Adipocyte (in vitro differentiated cells): ENCODE measurements at regions not wholly inside any gene's neighbourhood (a gene's known extent, or its start where the extent isn't known, plus 50 kb on each side); places are given as distances from the start of the nearest gene placed in this dataset.
"Not testable (repeated sequence)": the region's sequence is repeated elsewhere in the genome, so short reads cannot be mapped to it uniquely, and the experiment has no call there.

ENCODE experiments used
- DNase-seq: peaks from one replicate; pipeline ENCODE4 v3.0.0-alpha.2; 2015; ENCODE audit warnings: low read depth
- H3K27me3 ChIP-seq: replicated peaks from 2 replicates; pipeline ENCODE4 v1.7.0; 2013; ENCODE audit warnings: mild to moderate bottlenecking, low read length, moderate library complexity; ENCODE audit not compliant: control insufficient read depth, insufficient read depth
- H3K36me3 ChIP-seq: 2 replicates; pipeline ENCODE4 v1.7.0; 2013; ENCODE audit warnings: low read length, mild to moderate bottlenecking, moderate library complexity; ENCODE audit not compliant: control insufficient read depth, insufficient read depth, severe bottlenecking
- H3K4me1 ChIP-seq: 2 replicates; pipeline ENCODE4 v1.7.0; 2013; ENCODE audit warnings: mild to moderate bottlenecking, low read length, moderate library complexity; ENCODE audit not compliant: control insufficient read depth, insufficient read depth
- H3K4me3 ChIP-seq: 2 replicates; pipeline ENCODE4 v1.7.0; 2013; ENCODE audit warnings: mild to moderate bottlenecking, low read length, moderate library complexity
- H3K9ac ChIP-seq: 2 replicates; pipeline ENCODE4 v1.7.0; 2013; ENCODE audit warnings: mild to moderate bottlenecking, low read length, moderate library complexity
- H3K9me3 ChIP-seq: 2 replicates; pipeline ENCODE4 v1.7.0; 2013; ENCODE audit warnings: mild to moderate bottlenecking, low read length, moderate library complexity; ENCODE audit not compliant: control insufficient read depth

DNA sequence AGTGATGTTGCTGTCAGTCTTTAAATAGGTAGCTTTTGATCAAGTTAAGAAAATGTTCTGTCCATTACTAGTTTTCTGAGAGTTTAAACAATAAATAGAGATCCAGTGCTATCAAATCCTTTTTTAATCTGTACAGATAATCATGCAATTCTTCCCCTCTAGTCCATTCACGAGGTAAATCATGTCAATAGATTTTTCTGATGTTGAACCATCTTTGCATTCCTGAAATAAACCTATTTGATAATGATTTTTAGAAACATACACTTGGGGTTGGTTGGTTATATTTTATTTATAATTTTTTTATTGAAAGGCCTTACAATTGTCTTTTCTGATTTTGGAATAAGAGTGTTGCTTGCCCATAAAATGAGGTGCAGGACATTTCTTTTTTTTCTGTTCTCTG is 95.0 kb downstream of the FAM53A start:
- Histone ChIP-seq H3K9ac (no peak overlapping the region), H3K36me3 (no peaks in the 10 kb centered on the region), H3K4me1 (no peaks in the 10 kb centered on the region), H3K27me3 (peaks cover 3% of the 10 kb centered on the region), H3K4me3 (no peak overlapping the region), H3K9me3 (peaks cover 39% of the 10 kb centered on the region)
- no peak for DNase-seq

DNA sequence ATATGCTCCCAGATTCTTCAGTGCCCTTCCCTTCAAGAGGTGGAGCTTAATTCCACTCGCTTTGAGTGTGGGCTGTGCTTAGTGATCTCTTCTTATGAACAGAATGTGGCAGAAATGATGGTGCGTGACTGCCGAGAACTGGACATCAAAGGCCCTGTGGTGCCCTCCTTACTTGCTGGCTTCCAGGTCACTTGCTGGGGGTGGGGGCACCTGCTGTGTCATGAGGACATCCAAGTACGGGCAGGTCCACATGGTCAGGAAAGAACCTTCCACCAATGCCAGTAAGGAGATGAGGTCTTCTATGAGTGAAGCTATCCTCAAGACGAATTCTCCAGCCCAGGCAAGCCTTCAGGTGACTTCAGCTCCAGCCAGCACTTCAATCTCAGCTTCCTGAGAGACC is 95.8 kb downstream of the FAM53A start:
- H3K27me3 ChIP-seq: no peaks in the 10 kb centered on the region
- peaks cover 42% of the 10 kb centered on the region for H3K9me3 ChIP-seq
- H3K36me3 ChIP-seq: no peaks in the 10 kb centered on the region
- no peak for DNase-seq
- no peaks in the 10 kb centered on the region for H3K4me1 ChIP-seq
- no peak overlapping the region for H3K4me3 ChIP-seq
- no peak overlapping the region for H3K9ac ChIP-seq

DNA sequence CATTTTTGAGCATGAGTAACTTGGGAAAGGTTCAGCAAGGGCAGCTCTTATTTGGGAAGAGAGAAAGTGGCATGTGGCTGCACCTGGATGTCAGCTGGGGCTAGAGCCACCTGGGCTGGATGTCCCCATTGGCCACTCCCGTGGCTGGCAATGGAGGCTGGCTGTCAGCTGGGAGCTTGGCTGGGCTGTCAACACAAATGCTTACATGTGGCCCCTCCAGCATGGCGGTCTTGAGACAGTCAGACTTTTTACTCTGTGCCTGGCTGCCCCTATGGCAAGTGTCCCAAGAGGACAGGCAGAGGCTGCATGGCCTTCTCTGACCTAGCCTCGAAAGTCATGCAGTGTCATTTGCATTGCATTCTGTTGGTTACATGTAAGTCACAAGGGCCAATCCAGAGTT is 99.6 kb downstream of the FAM53A start:
- no peaks in the 10 kb centered on the region for H3K36me3 ChIP-seq
- H3K4me1 ChIP-seq: peaks cover 11% of the 10 kb centered on the region
- no peak overlapping the region for H3K4me3 ChIP-seq
- no peak for DNase-seq
- H3K9ac ChIP-seq: no peak overlapping the region
- peaks cover 22% of the 10 kb centered on the region for H3K9me3 ChIP-seq
- no peaks in the 10 kb centered on the region for H3K27me3 ChIP-seq

DNA sequence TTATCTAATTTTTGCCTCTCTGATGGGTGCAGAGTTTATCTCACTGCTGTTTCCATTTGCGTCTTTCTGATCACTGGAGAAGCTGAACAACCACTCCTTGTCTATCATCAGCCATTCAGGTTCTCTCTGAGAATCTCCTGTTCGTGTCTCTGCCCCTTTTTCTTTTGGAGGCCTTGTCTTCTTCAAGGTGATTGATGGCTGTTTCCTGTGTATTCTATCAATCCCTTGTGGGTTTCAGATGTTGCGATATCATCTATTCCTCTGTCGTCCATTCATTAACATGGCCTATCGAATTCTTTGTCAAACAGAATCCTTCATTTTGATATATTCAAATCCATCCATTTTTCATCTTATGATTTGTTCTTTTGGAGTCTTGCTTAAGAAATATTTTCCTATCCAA is 100.3 kb downstream of the FAM53A start:
- Histone ChIP-seq H3K4me1 (peaks cover 11% of the 10 kb centered on the region), H3K4me3 (no peak overlapping the region), H3K9me3 (peaks cover 16% of the 10 kb centered on the region), H3K9ac (no peak overlapping the region), H3K27me3 (no peaks in the 10 kb centered on the region), H3K36me3 (no peaks in the 10 kb centered on the region)
- DNase-seq: no peak

DNA sequence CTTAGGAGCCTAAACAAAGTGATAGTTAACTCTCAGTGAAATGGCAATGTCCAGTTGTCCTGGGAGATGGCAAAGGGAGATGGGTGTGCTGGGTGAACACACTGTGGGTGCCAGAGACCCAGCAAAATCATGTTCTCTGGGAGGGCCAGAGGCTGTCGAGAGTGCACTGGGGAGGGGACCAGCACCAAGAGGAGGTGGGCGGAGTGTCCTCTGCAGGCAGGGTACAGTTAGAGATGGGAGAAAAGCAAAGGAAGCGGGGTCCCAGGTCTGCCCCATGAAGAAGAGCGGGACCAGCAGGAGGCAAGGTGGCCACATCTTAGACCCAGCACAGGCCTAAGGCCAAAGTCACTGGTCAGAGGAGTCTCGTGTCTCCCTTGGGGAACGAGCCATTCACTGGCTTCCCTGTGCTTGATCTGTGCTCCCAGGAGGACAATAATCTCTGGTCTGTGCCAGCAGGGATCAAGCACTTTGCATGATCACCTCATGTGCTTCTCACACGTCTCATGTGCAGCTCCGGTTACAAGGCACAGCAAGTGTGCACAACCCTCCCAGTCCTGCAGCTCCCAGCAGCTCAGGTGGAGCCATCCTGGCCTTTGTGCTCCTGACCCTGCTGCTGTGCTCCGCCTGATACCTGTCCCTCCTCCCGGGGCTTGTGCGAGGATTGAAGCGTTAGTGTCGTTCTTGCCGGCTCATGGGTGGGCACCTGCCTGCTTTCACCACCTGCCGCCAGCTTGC is 100.9 kb downstream of the FAM53A start:
- H3K4me1 ChIP-seq: peaks cover 14% of the 10 kb centered on the region
- H3K9me3 ChIP-seq: peaks cover 9% of the 10 kb centered on the region
- no peak overlapping the region for H3K4me3 ChIP-seq
- H3K9ac ChIP-seq: no peak overlapping the region
- no peaks in the 10 kb centered on the region for H3K27me3 ChIP-seq
- no peaks in the 10 kb centered on the region for H3K36me3 ChIP-seq
- DNase-seq: no peak

DNA sequence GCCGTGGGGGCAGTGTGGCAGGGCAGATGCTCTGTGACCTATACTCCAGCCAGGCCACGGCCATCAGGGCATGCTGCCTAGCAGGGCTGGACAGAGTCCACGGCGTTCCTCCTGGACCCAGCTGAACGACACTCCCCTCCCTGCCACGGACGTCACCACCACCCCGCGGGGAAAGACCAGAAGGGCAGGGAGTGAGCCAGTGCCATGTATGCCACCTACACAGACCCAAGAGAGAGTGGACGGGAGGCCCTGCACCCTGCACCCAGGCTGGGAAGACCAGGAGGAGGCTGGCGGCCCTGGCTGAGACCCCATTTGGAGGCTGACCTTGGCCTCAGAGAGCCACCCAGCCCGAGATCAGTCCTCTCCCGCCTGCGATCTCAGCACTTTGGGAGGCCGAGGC is 101.9 kb downstream of the FAM53A start:
- peaks cover 15% of the 10 kb centered on the region for H3K4me1 ChIP-seq
- H3K27me3 ChIP-seq: no peaks in the 10 kb centered on the region
- DNase-seq: no peak
- peaks cover 6% of the 10 kb centered on the region for H3K9me3 ChIP-seq
- no peaks in the 10 kb centered on the region for H3K36me3 ChIP-seq
- no peak overlapping the region for H3K9ac ChIP-seq
- H3K4me3 ChIP-seq: no peak overlapping the region

DNA sequence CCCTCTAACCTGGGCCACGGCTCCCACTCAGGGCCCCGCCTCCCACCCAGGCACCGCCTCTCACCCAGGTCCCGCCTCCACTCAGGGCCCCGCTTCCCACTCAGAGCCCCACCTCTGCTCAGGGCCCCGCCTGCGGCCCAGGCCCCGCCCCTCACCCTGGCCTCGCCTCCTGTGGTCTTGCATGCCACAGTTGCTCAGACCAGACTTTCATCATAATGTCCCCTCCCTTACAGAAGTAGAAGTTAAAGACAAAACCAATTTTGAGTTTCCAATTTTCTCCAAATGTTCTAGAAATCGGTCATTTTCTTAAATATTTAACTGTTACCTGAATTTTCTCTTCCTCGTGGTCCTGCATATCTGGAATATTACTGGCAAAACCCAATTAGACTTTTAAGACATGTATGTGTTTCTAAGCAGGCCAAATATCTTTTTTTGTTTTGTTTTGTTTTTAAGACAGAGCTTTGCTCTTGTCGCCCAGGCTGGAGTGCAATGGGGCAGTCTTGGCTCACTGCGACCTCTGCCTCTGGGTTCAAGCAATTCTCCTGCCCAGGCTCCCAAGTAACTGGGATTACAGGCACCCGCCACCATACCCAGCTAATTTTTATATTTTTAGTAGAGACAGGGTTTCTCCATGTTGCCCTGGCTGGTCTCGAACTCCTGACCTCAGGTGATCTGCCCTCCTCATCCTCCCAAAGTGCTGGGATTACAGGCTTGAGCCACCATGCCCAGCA is 102.8 kb downstream of the FAM53A start:
- peak overlapping the region; percentile 62 for H3K4me3 ChIP-seq
- not testable (repeated sequence) for H3K9me3 ChIP-seq, H3K36me3 ChIP-seq, H3K27me3 ChIP-seq
- DNase-seq: peak; percentile 97
- peaks cover 15% of the 10 kb centered on the region for H3K4me1 ChIP-seq
- peak overlapping the region; percentile 77 for H3K9ac ChIP-seq

DNA sequence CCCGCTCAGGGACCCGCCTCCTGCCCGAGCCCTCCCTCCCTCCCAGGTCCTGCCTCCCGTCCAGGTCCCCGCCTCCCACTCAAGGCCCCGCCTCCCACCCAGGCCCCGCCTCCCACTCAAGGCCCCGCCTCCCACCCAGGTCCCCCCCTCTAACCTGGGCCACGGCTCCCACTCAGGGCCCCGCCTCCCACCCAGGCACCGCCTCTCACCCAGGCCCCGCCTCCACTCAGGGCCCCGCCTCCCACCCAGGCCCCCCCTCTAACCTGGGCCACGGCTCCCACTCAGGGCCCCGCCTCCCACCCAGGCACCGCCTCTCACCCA is 103.5 kb downstream of the FAM53A start:
- not testable (repeated sequence) for H3K9me3 ChIP-seq, H3K4me3 ChIP-seq, H3K9ac ChIP-seq, H3K36me3 ChIP-seq, DNase-seq, H3K27me3 ChIP-seq
- H3K4me1 ChIP-seq: peaks cover 15% of the 10 kb centered on the region

DNA sequence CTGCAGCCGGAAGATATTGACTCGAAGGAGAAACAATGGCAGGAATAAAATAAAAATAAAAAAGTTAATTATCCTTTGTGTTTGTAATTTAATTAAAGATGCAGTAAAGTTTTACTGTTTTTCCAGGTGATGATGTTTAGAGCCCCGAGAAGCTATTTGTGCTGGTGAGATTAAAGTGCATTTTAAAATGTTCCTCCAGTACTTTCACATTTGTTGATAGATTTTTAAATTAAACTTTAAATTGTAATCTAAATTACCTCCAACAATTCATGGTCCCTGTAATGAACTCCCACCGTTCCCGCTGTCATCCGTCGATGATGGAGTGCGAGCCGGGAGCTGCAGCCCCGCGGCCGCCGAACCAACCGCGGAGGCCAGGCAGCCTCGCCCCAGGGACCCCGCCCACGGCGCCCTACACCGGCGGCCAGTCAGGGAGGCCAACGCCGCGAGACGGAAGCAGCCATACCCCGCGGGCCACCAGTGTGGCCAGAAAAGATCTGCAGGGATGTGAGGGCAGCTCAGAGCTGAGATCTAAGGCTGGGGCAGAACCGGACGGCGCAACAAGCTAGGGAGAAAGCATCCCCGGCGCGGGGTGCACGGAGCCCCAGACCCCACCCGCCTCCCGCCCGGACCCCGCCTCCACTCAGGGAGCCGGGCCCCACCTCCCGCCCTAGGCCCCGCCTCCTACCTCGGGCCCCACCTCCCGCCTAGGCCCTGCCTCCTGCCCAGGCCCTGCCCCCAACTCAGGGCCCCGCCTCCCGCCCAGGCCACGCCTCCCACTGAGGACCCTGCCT is 104.0 kb downstream of the FAM53A start:
- H3K27me3 ChIP-seq: no peaks in the 10 kb centered on the region
- peak; percentile 99 for DNase-seq
- no peaks in the 10 kb centered on the region for H3K36me3 ChIP-seq
- peak overlapping the region; percentile 79 for H3K4me3 ChIP-seq
- peaks cover 15% of the 10 kb centered on the region for H3K4me1 ChIP-seq
- H3K9me3 ChIP-seq: peaks cover 6% of the 10 kb centered on the region
- peak overlapping the region; percentile 86 for H3K9ac ChIP-seq

DNA sequence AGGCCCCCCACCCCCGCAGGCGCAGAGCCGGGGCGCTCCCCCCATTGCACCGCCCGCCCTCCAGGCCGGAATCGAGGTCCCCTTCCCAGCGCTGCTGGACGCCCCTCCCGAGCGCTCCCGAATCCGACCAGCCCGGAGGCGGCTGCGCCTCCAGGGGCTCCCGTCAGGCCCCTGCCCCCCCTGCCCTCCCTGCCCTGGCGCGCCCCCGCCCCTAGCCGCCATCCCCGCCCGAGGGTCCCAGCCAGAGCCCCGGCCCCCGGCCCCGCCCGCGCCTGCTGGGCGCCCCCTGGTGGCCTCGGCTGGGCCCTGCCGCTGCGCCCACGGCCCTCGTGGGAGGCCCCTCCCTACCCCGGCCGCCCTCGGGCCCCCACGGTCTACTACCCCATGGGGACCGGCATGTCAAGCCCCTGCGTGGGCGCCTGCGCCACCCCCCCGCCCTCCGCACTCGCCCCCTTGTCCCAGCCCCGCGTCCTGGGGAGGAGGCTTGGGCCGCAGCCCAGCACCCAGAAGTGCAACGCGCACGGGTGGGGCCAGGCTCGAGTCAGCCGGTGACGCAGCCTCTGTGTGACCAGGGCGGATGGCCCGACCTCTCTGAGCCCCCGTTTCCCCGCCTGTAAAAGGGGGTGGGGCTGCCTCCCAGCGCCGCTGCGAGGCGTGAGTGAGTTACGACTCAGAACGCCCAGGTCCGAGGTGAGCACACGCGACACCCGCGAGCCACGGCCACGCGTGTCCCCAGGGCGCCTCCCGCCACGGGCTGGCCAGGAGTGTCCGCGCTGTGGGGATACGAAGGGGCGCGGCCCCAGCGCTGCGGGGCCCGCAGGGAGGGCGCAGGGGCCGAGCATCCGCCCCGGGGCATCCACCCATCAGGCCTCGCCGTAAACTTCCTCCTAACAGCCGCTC is 104.9 kb downstream of the FAM53A start:
- Histone ChIP-seq H3K4me1 (peaks cover 15% of the 10 kb centered on the region), H3K36me3 (no peaks in the 10 kb centered on the region), H3K9me3 (peaks cover 5% of the 10 kb centered on the region), H3K4me3 (peak overlapping the region; percentile 79), H3K27me3 (no peaks in the 10 kb centered on the region), H3K9ac (peak overlapping the region; percentile 86)
- peak; percentile 89 for DNase-seq
